IMR-90 (cell line): ENCODE measurements at regions not wholly inside any gene's neighbourhood (a gene's known extent, or its start where the extent isn't known, plus 50 kb on each side); places are given as distances from the start of the nearest gene placed in this dataset.
"Not testable (repeated sequence)": the region's sequence is repeated elsewhere in the genome, so short reads cannot be mapped to it uniquely, and the experiment has no call there.

Experiments used
- ATAC-seq: fragments of 200-7000 bp; cut with Tn5 transposase; 2 replicates; pipeline ENCODE4 v1.9.1; 2020; ENCODE audit warnings: low read depth, mild to moderate bottlenecking, moderate library complexity
- BruUV-seq: library from RNA; stranded (reverse); fragments of 400-500 nt; replicated peaks from 2 replicates; lab custom pipeline; 2021; lab: Mats Ljungman, UMichigan
- CTCF ChIA-PET: fragments of 300-600 bp; formaldehyde crosslinking; extraction: SDS; loops from one replicate; lab custom pipeline; 2021; ENCODE audit warnings: antibody characterized with exemption; lab: Yijun Ruan, JAX
- POLR2A ChIA-PET: fragments of 300-600 bp; sonication (Branson Sonifier 250); formaldehyde crosslinking; loops from one replicate; lab custom pipeline; 2022; ENCODE audit warnings: antibody characterized with exemption; ENCODE audit not compliant: unreplicated experiment; lab: Charles Lee
- DNase-seq: peaks from one replicate; pipeline ENCODE4 v3.0.0; 2013
- H2AFZ ChIP-seq: replicated peaks from 2 replicates; pipeline ENCODE3; 2013; ENCODE audit warnings: low read length, mild to moderate bottlenecking; ENCODE audit not compliant: poor library complexity
- H2AK5ac ChIP-seq: 2 replicates; pipeline ENCODE4 v1.6.1; 2013; ENCODE audit warnings: low read depth, low read length, inconsistent platforms
- H2AK9ac ChIP-seq: replicated peaks from 2 replicates; pipeline ENCODE3; 2013; ENCODE audit warnings: mild to moderate bottlenecking, low read depth, low read length, moderate library complexity; ENCODE audit not compliant: poor library complexity
- H2BK120ac ChIP-seq: 2 replicates; pipeline ENCODE4 v1.6.1; 2013; ENCODE audit warnings: low read depth, low read length, inconsistent platforms
- H2BK15ac ChIP-seq: 3 replicates; pipeline ENCODE4 v1.6.1; 2013; ENCODE audit warnings: low read depth, low read length, inconsistent platforms
- H2BK20ac ChIP-seq: 2 replicates; pipeline ENCODE4 v1.6.1; 2013; ENCODE audit warnings: low read depth, mild to moderate bottlenecking, inconsistent platforms, low read length, moderate library complexity
- H2BK5ac ChIP-seq: 2 replicates; pipeline ENCODE4 v1.6.1; 2013; ENCODE audit warnings: mild to moderate bottlenecking, low read depth, low read length, inconsistent platforms; ENCODE audit not compliant: poor library complexity, severe bottlenecking
- H3K14ac ChIP-seq: replicated peaks from 2 replicates; pipeline ENCODE4 v1.6.1; 2013; ENCODE audit warnings: low read depth, low read length, inconsistent platforms
- H3K18ac ChIP-seq: 2 replicates; pipeline ENCODE4 v1.6.1; 2013; ENCODE audit warnings: low read depth, low read length, control low read depth
- H3K23ac ChIP-seq: 2 replicates; pipeline ENCODE4 v1.6.1; 2013; ENCODE audit warnings: low read depth, low read length, inconsistent platforms
- H3K27ac ChIP-seq: 2 replicates; pipeline ENCODE4 v1.5.1; 2013; ENCODE audit warnings: mild to moderate bottlenecking, control low read depth, low read length; ENCODE audit not compliant: insufficient read depth
- H3K27me3 ChIP-seq: 2 replicates; pipeline ENCODE4 v1.6.1; 2013; ENCODE audit warnings: low read length; ENCODE audit not compliant: control insufficient read depth, insufficient read depth
- H3K36me3 ChIP-seq: 2 replicates; pipeline ENCODE4 v1.6.1; 2013; ENCODE audit warnings: low read length, mixed read lengths; ENCODE audit not compliant: control insufficient read depth, insufficient read depth
- H3K4ac ChIP-seq: 2 replicates; pipeline ENCODE4 v1.6.1; 2013; ENCODE audit warnings: low read depth, low read length, inconsistent platforms
- H3K4me1 ChIP-seq: 2 replicates; pipeline ENCODE4 v1.6.1; 2013; ENCODE audit warnings: low read length, mixed read lengths; ENCODE audit not compliant: control insufficient read depth, insufficient read depth
- H3K4me2 ChIP-seq: 2 replicates; pipeline ENCODE4 v1.6.1; 2013; ENCODE audit warnings: low read depth, mild to moderate bottlenecking, control low read depth, low read length, moderate library complexity
- H3K4me3 ChIP-seq: 2 replicates; pipeline ENCODE4 v1.5.1; 2013; ENCODE audit warnings: low read depth, mild to moderate bottlenecking, control low read depth, low read length, moderate library complexity; ENCODE audit not compliant: insufficient read depth
- H3K56ac ChIP-seq: 2 replicates; pipeline ENCODE4 v1.6.1; 2013; ENCODE audit warnings: low read length, inconsistent platforms; ENCODE audit not compliant: insufficient read depth; ENCODE audit errors: extremely low read depth
- H3K79me1 ChIP-seq, 2 experiments: 2 replicates each; pipeline ENCODE4 v1.6.1; 2013; ENCODE audit warnings: low read length in 2 of 2, inconsistent platforms in 1 of 2, low read depth in 1 of 2
- H3K9ac ChIP-seq: 2 replicates; pipeline ENCODE4 v1.6.1; 2013; ENCODE audit warnings: low read depth, low read length, control low read depth
- H3K9me1 ChIP-seq: 2 replicates; pipeline ENCODE4 v1.6.1; 2013; ENCODE audit warnings: low read length, inconsistent platforms; ENCODE audit not compliant: insufficient read depth
- H3K9me3 ChIP-seq: 2 replicates; pipeline ENCODE4 v1.6.1; 2013; ENCODE audit warnings: low read length; ENCODE audit not compliant: control insufficient read depth, insufficient read depth
- H4K20me1 ChIP-seq: 2 replicates; pipeline ENCODE4 v1.6.1; 2013; ENCODE audit warnings: low read length, inconsistent platforms; ENCODE audit not compliant: insufficient read depth
- H4K5ac ChIP-seq: 2 replicates; pipeline ENCODE4 v1.6.1; 2013; ENCODE audit warnings: mild to moderate bottlenecking, low read depth, low read length, control low read depth
- H4K8ac ChIP-seq, 2 experiments: 2 replicates each; pipeline ENCODE4 v1.6.1; 2013; ENCODE audit warnings: low read depth in 2 of 2, low read length in 2 of 2, control low read depth in 1 of 2, inconsistent platforms in 1 of 2
- H4K91ac ChIP-seq: 2 replicates; pipeline ENCODE4 v1.6.1; 2013; ENCODE audit warnings: low read depth, low read length, inconsistent platforms; ENCODE audit not compliant: insufficient read depth
- BHLHE40 ChIP-seq: fragments of 150-350 bp; IDR thresholded peaks from 2 replicates; pipeline ENCODE4 v1.6.1; 2016; ENCODE audit warnings: mild to moderate bottlenecking, low read depth, low read length
- CEBPB ChIP-seq: IDR thresholded peaks from 2 replicates; pipeline ENCODE4 v1.6.1; 2012; ENCODE audit warnings: low read depth, low read length, improper control_type of control experiment
- CHD1 ChIP-seq: IDR thresholded peaks from 2 replicates; pipeline ENCODE4 v1.6.1; 2012; ENCODE audit warnings: low read depth, low read length, improper control_type of control experiment
- ELK1 ChIP-seq: fragments of 150-350 bp; IDR thresholded peaks from 2 replicates; pipeline ENCODE4 v1.6.1; 2016; ENCODE audit warnings: low read depth, mild to moderate bottlenecking, low read length, moderate library complexity, borderline replicate concordance
- FOS ChIP-seq: fragments of 150-350 bp; IDR thresholded peaks from 2 replicates; pipeline ENCODE4 v1.6.1; 2016; ENCODE audit warnings: low read depth, low read length
- NFE2L2 ChIP-seq: fragments of 150-350 bp; IDR thresholded peaks from 2 replicates; pipeline ENCODE4 v1.6.1; 2016; ENCODE audit warnings: low read depth, mild to moderate bottlenecking, low read length
- RCOR1 ChIP-seq: IDR thresholded peaks from 2 replicates; pipeline ENCODE4 v1.6.1; 2012; ENCODE audit warnings: mild to moderate bottlenecking, low read length, improper control_type of control experiment; ENCODE audit not compliant: insufficient replicate concordance
- SMC3 ChIP-seq: fragments of 150-350 bp; IDR thresholded peaks from 2 replicates; pipeline ENCODE4 v1.6.1; 2016; ENCODE audit warnings: low read depth, mild to moderate bottlenecking, antibody characterized with exemption, low read length, moderate library complexity
- WGBS, 2 experiments: methylation state at CpG; one replicate each; pipeline versions ENCODE4 v1.1.5 to v1.1.7; 2013; ENCODE audit warnings: missing lambda C conversion rate in 2 of 2; ENCODE audit not compliant: insufficient read length in 1 of 2; ENCODE audit errors: extremely low coverage in 2 of 2; 5-methylcytosine and 5-hydroxymethylcytosine counted together
- dilution Hi-C: fragments of 300-500 bp; cut with HindIII; formaldehyde crosslinking; loops from one replicate; pipeline ENCODE4 v1.14.3; 2018; ENCODE audit warnings: low sequenced_read_pairs; ENCODE audit not compliant: unreplicated experiment
- in situ Hi-C: fragments of 300-500 bp; cut with MboI; formaldehyde crosslinking; loops from 3 replicates; pipeline ENCODE4 v1.14.3; 2019; ENCODE audit warnings: low sequenced_read_pairs, inconsistent platforms, mixed read lengths
- intact Hi-C: fragments of 100-400 bp; cut with micrococcal nuclease; formaldehyde crosslinking; loops from 2 replicates; pipeline ENCODE4 v1.10.0; 2022

- Histone ChIP-seq H3K4me2 (no peak overlapping the region), H3K14ac (no peak overlapping the region), H2BK120ac (no peak overlapping the region), H3K4ac (no peak overlapping the region), H3K23ac (no peak overlapping the region), H4K5ac (no peak overlapping the region), H2AK5ac (no peak overlapping the region), H4K91ac (no peak overlapping the region), H3K56ac (no peak overlapping the region), H4K8ac (no peak overlapping the region), H3K27ac (no peak overlapping the region), H4K20me1 (no peaks in the 10 kb centered on the region), H3K9me1 (no peaks in the 10 kb centered on the region), H3K79me1 (no peaks in the 10 kb centered on the region), H2AK9ac (no peak overlapping the region), H2AFZ (no peak overlapping the region), H2BK15ac (no peak overlapping the region), H3K9ac (no peak overlapping the region), H3K4me3 (no peak overlapping the region), H2BK20ac (no peak overlapping the region), H3K18ac (no peak overlapping the region), H3K4me1 (peaks cover 3% of the 10 kb centered on the region), H3K27me3 (no peaks in the 10 kb centered on the region; the same call in 1 of the 2 replicates), H2BK5ac (no peak overlapping the region), H3K9me3 (no peaks in the 10 kb centered on the region; the same call in 1 of the 2 replicates), H3K36me3 (no peaks in the 10 kb centered on the region)
- in situ Hi-C loops: no loop called here
- intact Hi-C loops: loop anchor here (5.0 kb wide), 1 partner anchor 403 kb away; no protein-coding TSS in a partner anchor
- WGBS, 2 experiments: 89% methylated on average over 3 of the region's 6 CpGs; no CpG with 5 or more reads in 1 of the 2 experiments
- POLR2A ChIA-PET: no interaction called here
- no peak for TF ChIP-seq FOS
- no peak for TF ChIP-seq ELK1
- no peak for TF ChIP-seq SMC3
- TF ChIP-seq CEBPB: no peak
- TF ChIP-seq RCOR1: no peak
- TF ChIP-seq CHD1: no peak
- no peak for TF ChIP-seq BHLHE40
- no peak for TF ChIP-seq NFE2L2
- dilution Hi-C loops: no loop called here
- no TSS peak for BruUV-seq
- CTCF ChIA-PET: no interaction called here
- DNase-seq (no peak), ATAC-seq (no peak)
These were observed 600.7 kb downstream of the KCTD12 start for GRCh38 chr13:76285463-76285862.

GRCh38 chr13:76279766-76280165, 606.4 kb downstream of the KCTD12 start:
- H4K20me1 ChIP-seq, H2BK120ac ChIP-seq, H3K9me1 ChIP-seq, H3K27ac ChIP-seq, POLR2A ChIA-PET, H4K5ac ChIP-seq, H3K9me3 ChIP-seq, in situ Hi-C loops, H3K56ac ChIP-seq, H3K23ac ChIP-seq, H4K8ac ChIP-seq, dilution Hi-C loops, H3K79me1 ChIP-seq, H3K27me3 ChIP-seq, CTCF ChIA-PET, DNase-seq, H3K14ac ChIP-seq, H3K4me1 ChIP-seq, H2BK20ac ChIP-seq, H2BK5ac ChIP-seq, H3K4me2 ChIP-seq, H2AK5ac ChIP-seq, H2AFZ ChIP-seq, ATAC-seq, H2AK9ac ChIP-seq, H3K4me3 ChIP-seq, H3K9ac ChIP-seq, BruUV-seq, H2BK15ac ChIP-seq, H3K36me3 ChIP-seq, H3K4ac ChIP-seq, intact Hi-C loops, H3K18ac ChIP-seq, H4K91ac ChIP-seq: not testable (repeated sequence)
- no CpG with 5 or more reads among the region's 1 CpG for WGBS, 2 experiments
